22Rv1 (cell line): ENCODE measurements at regions not wholly inside any gene's neighbourhood (a gene's known extent, or its start where the extent isn't known, plus 50 kb on each side); places are given as distances from the start of the nearest gene placed in this dataset.

Experiments used
- CTCF ChIP-seq: fragments of 450-650 bp; IDR thresholded peaks from 2 replicates; pipeline ENCODE4 v1.5.1; 2017; ENCODE audit warnings: mild to moderate bottlenecking
- ZFX ChIP-seq: fragments of 450-650 bp; IDR thresholded peaks from 2 replicates; pipeline ENCODE4 v1.6.1; 2017; ENCODE audit warnings: antibody characterized with exemption, borderline replicate concordance

GRCh38 chr10:110434489-110435096, 63.1 kb upstream of the DUSP5 start:
- no peak for TF ChIP-seq CTCF
- no peak for TF ChIP-seq ZFX
